ENCODE measurements at regions not wholly inside any gene's neighbourhood (a gene's known extent, or its start where the extent isn't known, plus 50 kb on each side); places are given as distances from the start of the nearest gene placed in this dataset.

DNA sequence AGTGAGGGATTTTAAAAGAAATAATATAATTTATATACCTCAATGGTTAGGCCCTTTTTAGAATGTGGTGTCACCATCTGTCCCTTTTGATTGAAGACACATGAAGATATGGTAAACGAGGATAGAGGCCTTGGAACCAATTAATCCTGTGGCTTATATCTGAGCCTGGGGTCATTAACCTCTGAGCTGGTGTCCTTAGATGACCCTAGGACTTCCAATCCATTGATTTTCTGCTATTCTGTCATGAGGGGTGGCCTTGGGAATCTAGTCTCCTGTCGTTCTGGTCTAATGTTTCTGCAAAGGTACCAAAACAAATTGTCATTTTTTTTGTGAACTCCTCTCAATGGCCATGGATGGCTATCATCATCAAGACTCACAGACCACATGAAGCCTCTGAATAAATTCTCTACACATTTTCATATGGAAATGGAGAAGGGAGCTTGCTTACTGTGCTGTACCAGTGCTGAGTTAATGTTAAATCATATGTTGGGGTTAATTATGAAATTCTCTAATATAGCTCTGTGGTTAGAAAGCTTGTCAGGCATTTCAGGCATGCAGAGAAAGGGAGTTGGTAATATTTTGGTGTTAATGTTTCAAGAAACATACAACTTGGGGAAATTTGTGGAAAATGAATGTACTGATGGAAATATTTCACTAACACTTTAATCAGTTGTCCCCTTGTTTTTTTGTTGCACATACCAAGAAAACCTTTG lies 204.2 kb upstream of the IL15 start:
- H3K27me3 ChIP-seq (ENCODE audit: control insufficient read depth in 1 of 2, insufficient read depth in 2 of 2, low read length in 2 of 2): peaks cover 0 to 3% of the 10 kb centered on the region in 2 donors
- H3K4me3 ChIP-seq (ENCODE audit: low read depth in 1 of 2, low read length in 2 of 2): no peak overlapping the region
- H3K36me3 ChIP-seq (ENCODE audit: control insufficient read depth in 2 of 2, insufficient read depth in 2 of 2, low read length in 1 of 2): no peaks in the 10 kb centered on the region
- H3K27ac ChIP-seq (ENCODE audit: low read depth in 2 of 2, low read length in 1 of 2): no peak overlapping the region
- WGBS, 2 donors: 45 to 52% methylated on average over 2 of the region's 2 CpGs
- H3K4me1 ChIP-seq (ENCODE audit: control insufficient read depth in 2 of 2, insufficient read depth in 2 of 2, low read length in 1 of 2): no peaks in the 10 kb centered on the region
- H3K9me3 ChIP-seq (ENCODE audit: control insufficient read depth in 2 of 2, insufficient read depth in 1 of 2, low read depth in 1 of 2, low read length in 1 of 2): no peaks in the 10 kb centered on the region

DNA sequence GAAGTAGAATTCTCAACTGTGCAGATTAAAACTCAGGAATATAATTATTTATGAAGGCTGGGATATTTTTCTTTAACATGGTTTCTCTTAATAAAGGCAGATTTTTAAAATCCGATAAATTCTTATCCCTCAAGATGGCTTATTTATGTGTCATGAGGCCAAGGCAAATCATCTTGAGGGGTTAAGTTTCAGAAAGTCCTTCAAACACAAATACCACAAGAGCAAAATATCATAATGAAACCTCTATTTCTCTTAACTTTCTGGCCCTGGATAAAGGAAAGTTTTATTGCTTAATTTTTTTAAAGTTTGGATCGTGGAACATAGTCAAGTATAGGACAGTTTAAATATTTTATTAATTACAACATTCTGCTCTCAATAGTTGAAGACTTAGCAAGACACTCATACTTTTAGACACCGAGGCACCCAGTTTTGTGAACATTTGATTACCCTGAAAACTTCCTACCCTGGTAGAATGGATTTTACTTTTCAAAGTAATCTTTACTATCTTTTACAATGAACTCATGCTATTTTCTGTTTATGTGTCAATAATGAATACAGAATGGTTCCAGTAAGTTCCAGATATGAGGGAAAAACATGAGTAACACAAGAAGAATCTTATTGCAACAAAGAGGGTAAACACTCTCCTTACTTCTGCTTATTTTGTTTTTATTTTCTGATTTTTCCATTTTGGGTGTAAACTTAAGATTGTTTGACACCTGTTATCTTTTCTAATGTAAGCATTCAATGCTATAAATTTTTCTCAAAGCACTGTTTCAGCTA lies 200.7 kb upstream of the IL15 start:
- Histone ChIP-seq H3K27me3 (ENCODE audit: control insufficient read depth in 1 of 2, insufficient read depth in 2 of 2, low read length in 2 of 2) (no peaks in the 10 kb centered on the region), H3K4me3 (ENCODE audit: low read depth in 1 of 2, low read length in 2 of 2) (no peak overlapping the region), H3K4me1 (ENCODE audit: control insufficient read depth in 2 of 2, insufficient read depth in 2 of 2, low read length in 1 of 2) (no peaks in the 10 kb centered on the region), H3K36me3 (ENCODE audit: control insufficient read depth in 2 of 2, insufficient read depth in 2 of 2, low read length in 1 of 2) (no peaks in the 10 kb centered on the region), H3K9me3 (ENCODE audit: control insufficient read depth in 2 of 2, insufficient read depth in 1 of 2, low read depth in 1 of 2, low read length in 1 of 2) (no peaks in the 10 kb centered on the region), H3K27ac (ENCODE audit: low read depth in 2 of 2, low read length in 1 of 2) (no peak overlapping the region)
- 74 to 75% methylated on average over 3 of the region's 3 CpGs for WGBS, 2 donors

DNA sequence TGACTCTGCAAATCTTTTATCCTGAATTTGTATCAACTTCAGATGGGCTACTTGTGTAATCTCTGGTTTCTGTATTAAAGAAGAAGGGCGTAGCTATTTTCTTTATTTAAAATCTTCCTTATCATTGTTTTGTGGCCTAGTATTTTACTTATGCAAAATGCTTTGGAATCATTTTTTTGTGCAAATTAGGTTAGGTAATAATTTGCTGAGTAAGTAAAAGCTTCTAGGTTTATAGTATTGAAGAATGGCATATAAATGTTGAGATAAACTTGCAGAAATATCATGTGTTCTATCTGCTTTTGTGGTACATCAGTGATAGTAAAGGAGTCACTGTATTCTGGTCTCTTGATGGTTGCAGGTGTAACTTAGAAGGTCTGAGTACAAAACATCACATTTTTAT lies 197.2 kb upstream of the IL15 start:
- H3K36me3 ChIP-seq (ENCODE audit: control insufficient read depth in 2 of 2, insufficient read depth in 2 of 2, low read length in 1 of 2): no peaks in the 10 kb centered on the region
- H3K4me3 ChIP-seq (ENCODE audit: low read depth in 1 of 2, low read length in 2 of 2): no peak overlapping the region
- 94 to 95% methylated on average over 1 of the region's 1 CpG for WGBS, 2 donors
- no peaks in the 10 kb centered on the region for H3K4me1 ChIP-seq (ENCODE audit: control insufficient read depth in 2 of 2, insufficient read depth in 2 of 2, low read length in 1 of 2)
- H3K27me3 ChIP-seq (ENCODE audit: control insufficient read depth in 1 of 2, insufficient read depth in 2 of 2, low read length in 2 of 2): no peaks in the 10 kb centered on the region
- H3K27ac ChIP-seq (ENCODE audit: low read depth in 2 of 2, low read length in 1 of 2): no peak overlapping the region
- H3K9me3 ChIP-seq (ENCODE audit: control insufficient read depth in 2 of 2, insufficient read depth in 1 of 2, low read depth in 1 of 2, low read length in 1 of 2): no peaks in the 10 kb centered on the region

- H3K27ac ChIP-seq (ENCODE audit: low read depth in 2 of 2, low read length in 1 of 2): no peak overlapping the region
- H3K27me3 ChIP-seq (ENCODE audit: control insufficient read depth in 1 of 2, insufficient read depth in 2 of 2, low read length in 2 of 2): no peaks in the 10 kb centered on the region
- 79 to 91% methylated on average over 1 of the region's 1 CpG for WGBS, 2 donors
- no peak overlapping the region for H3K4me3 ChIP-seq (ENCODE audit: low read depth in 1 of 2, low read length in 2 of 2)
- no peaks in the 10 kb centered on the region for H3K4me1 ChIP-seq (ENCODE audit: control insufficient read depth in 2 of 2, insufficient read depth in 2 of 2, low read length in 1 of 2)
- no peaks in the 10 kb centered on the region for H3K9me3 ChIP-seq (ENCODE audit: control insufficient read depth in 2 of 2, insufficient read depth in 1 of 2, low read depth in 1 of 2, low read length in 1 of 2)
- no peaks in the 10 kb centered on the region for H3K36me3 ChIP-seq (ENCODE audit: control insufficient read depth in 2 of 2, insufficient read depth in 2 of 2, low read length in 1 of 2)
Observed at GRCh38 chr4:141447761-141448160, 188.6 kb upstream of the IL15 start.

- H3K9me3 ChIP-seq (ENCODE audit: control insufficient read depth in 2 of 2, insufficient read depth in 1 of 2, low read depth in 1 of 2, low read length in 1 of 2): no peaks in the 10 kb centered on the region
- no peaks in the 10 kb centered on the region for H3K36me3 ChIP-seq (ENCODE audit: control insufficient read depth in 2 of 2, insufficient read depth in 2 of 2, low read length in 1 of 2)
- no peak overlapping the region for H3K27ac ChIP-seq (ENCODE audit: low read depth in 2 of 2, low read length in 1 of 2)
- no peak overlapping the region for H3K4me3 ChIP-seq (ENCODE audit: low read depth in 1 of 2, low read length in 2 of 2)
- WGBS, 2 donors: 42 to 67% methylated on average over 2 of the region's 2 CpGs
- no peaks in the 10 kb centered on the region for H3K4me1 ChIP-seq (ENCODE audit: control insufficient read depth in 2 of 2, insufficient read depth in 2 of 2, low read length in 1 of 2)
- no peaks in the 10 kb centered on the region for H3K27me3 ChIP-seq (ENCODE audit: control insufficient read depth in 1 of 2, insufficient read depth in 2 of 2, low read length in 2 of 2)
Observed at GRCh38 chr4:141448490-141448889, 187.9 kb upstream of the IL15 start.

- Histone ChIP-seq H3K4me3 (ENCODE audit: low read depth in 1 of 2, low read length in 2 of 2) (no peak overlapping the region), H3K27ac (ENCODE audit: low read depth in 2 of 2, low read length in 1 of 2) (no peak overlapping the region)
- WGBS, 2 donors: 84 to 89% methylated on average over 3 of the region's 3 CpGs
Observed at GRCh38 chr4:141449927-141450326, 186.5 kb upstream of the IL15 start.

GRCh38 chr4:141455651-141456050 lies 180.7 kb upstream of the IL15 start:
- H3K4me3 ChIP-seq (ENCODE audit: low read depth in 1 of 2, low read length in 2 of 2): no peak overlapping the region
- no peaks in the 10 kb centered on the region for H3K4me1 ChIP-seq (ENCODE audit: control insufficient read depth in 2 of 2, insufficient read depth in 2 of 2, low read length in 1 of 2)
- WGBS, 2 donors: 49 to 53% methylated on average over 1 of the region's 1 CpG
- H3K9me3 ChIP-seq (ENCODE audit: control insufficient read depth in 2 of 2, insufficient read depth in 1 of 2, low read depth in 1 of 2, low read length in 1 of 2): no peaks in the 10 kb centered on the region
- H3K27me3 ChIP-seq (ENCODE audit: control insufficient read depth in 1 of 2, insufficient read depth in 2 of 2, low read length in 2 of 2): no peaks in the 10 kb centered on the region
- H3K27ac ChIP-seq (ENCODE audit: low read depth in 2 of 2, low read length in 1 of 2): no peak overlapping the region
- no peaks in the 10 kb centered on the region for H3K36me3 ChIP-seq (ENCODE audit: control insufficient read depth in 2 of 2, insufficient read depth in 2 of 2, low read length in 1 of 2)

More at GRCh38 chr4:141449927-141450326, 186.5 kb upstream of the IL15 start:
- Histone ChIP-seq H3K36me3 (ENCODE audit: control insufficient read depth in 2 of 2, insufficient read depth in 2 of 2, low read length in 1 of 2) (no peaks in the 10 kb centered on the region), H3K4me1 (ENCODE audit: control insufficient read depth in 2 of 2, insufficient read depth in 2 of 2, low read length in 1 of 2) (no peaks in the 10 kb centered on the region), H3K27me3 (ENCODE audit: control insufficient read depth in 1 of 2, insufficient read depth in 2 of 2, low read length in 2 of 2) (no peaks in the 10 kb centered on the region), H3K9me3 (ENCODE audit: control insufficient read depth in 2 of 2, insufficient read depth in 1 of 2, low read depth in 1 of 2, low read length in 1 of 2) (no peaks in the 10 kb centered on the region)

DNA sequence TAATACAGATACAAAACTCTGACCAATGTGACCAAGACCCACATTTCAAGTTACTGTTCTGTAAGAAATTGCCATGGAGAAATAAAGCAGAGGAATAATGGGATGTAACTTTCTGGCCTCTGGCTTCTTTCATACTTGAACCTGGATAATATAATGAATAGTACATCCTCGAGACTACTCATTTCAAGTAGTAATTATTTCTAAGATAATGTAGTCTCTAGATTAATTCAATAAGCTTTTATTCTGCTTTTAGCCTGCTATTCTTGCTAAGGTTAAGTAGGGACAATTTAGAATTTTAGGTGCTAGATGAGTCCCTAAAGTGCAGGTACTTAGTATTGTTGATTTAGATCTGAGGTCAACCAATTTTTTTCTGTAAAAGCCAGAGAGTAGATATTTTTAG lies 178.7 kb upstream of the IL15 start:
- H3K36me3 ChIP-seq (ENCODE audit: control insufficient read depth in 2 of 2, insufficient read depth in 2 of 2, low read length in 1 of 2): no peaks in the 10 kb centered on the region
- H3K27me3 ChIP-seq (ENCODE audit: control insufficient read depth in 1 of 2, insufficient read depth in 2 of 2, low read length in 2 of 2): no peaks in the 10 kb centered on the region
- no peak overlapping the region for H3K27ac ChIP-seq (ENCODE audit: low read depth in 2 of 2, low read length in 1 of 2)
- H3K4me1 ChIP-seq (ENCODE audit: control insufficient read depth in 2 of 2, insufficient read depth in 2 of 2, low read length in 1 of 2): no peaks in the 10 kb centered on the region
- no peaks in the 10 kb centered on the region for H3K9me3 ChIP-seq (ENCODE audit: control insufficient read depth in 2 of 2, insufficient read depth in 1 of 2, low read depth in 1 of 2, low read length in 1 of 2)
- 60 to 92% methylated on average over 1 of the region's 1 CpG for WGBS, 2 donors
- no peak overlapping the region for H3K4me3 ChIP-seq (ENCODE audit: low read depth in 1 of 2, low read length in 2 of 2)

DNA sequence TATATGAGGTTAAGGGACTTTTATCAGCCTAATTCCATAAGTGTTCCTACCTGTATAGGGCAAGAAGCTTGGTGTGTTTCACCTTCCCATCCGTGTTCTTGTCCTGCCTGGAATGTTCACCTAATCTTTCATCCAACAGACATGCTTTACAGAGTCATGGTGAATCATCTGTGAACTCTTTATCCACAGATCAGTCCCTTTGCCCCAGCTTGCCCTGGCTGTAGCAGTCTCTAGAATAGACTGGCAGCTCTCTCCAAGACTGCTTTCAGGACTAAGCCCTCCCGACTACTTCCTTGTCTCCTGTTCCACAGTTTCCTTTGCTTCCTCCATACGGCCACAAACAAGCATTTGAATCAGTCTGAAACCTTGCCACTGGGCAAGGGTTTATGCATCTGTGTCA lies 177.9 kb upstream of the IL15 start:
- Histone ChIP-seq H3K36me3 (ENCODE audit: control insufficient read depth in 2 of 2, insufficient read depth in 2 of 2, low read length in 1 of 2) (no peaks in the 10 kb centered on the region), H3K9me3 (ENCODE audit: control insufficient read depth in 2 of 2, insufficient read depth in 1 of 2, low read depth in 1 of 2, low read length in 1 of 2) (no peaks in the 10 kb centered on the region), H3K27me3 (ENCODE audit: control insufficient read depth in 1 of 2, insufficient read depth in 2 of 2, low read length in 2 of 2) (no peaks in the 10 kb centered on the region), H3K27ac (ENCODE audit: low read depth in 2 of 2, low read length in 1 of 2) (peak overlapping the region in 1 of 2 donors; percentile 22), H3K4me3 (ENCODE audit: low read depth in 1 of 2, low read length in 2 of 2) (no peak overlapping the region), H3K4me1 (ENCODE audit: control insufficient read depth in 2 of 2, insufficient read depth in 2 of 2, low read length in 1 of 2) (no peaks in the 10 kb centered on the region)
- 31 to 50% methylated on average over 3 of the region's 3 CpGs for WGBS, 2 donors

DNA sequence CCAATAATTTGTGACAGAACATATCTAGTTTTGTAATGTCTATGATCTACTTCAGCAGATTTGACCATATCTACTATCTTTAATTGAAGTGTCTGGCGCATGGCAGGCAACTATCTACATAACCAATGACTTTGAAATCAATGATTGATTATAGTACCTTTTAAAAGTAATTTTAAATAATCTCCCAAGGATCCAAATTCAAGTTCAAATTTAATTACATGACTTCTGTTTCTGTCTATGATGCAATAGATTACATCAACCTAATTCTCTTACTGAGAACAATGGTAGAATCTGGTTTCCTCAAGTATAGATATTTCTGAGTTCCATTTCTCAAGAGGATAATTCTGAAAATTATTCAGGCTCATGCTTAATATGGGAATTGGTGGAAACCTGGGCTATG lies 177.4 kb upstream of the IL15 start:
- no peaks in the 10 kb centered on the region for H3K36me3 ChIP-seq (ENCODE audit: control insufficient read depth in 2 of 2, insufficient read depth in 2 of 2, low read length in 1 of 2)
- H3K4me3 ChIP-seq (ENCODE audit: low read depth in 1 of 2, low read length in 2 of 2): no peak overlapping the region
- peak overlapping the region in 1 of 2 donors; percentile 22 for H3K27ac ChIP-seq (ENCODE audit: low read depth in 2 of 2, low read length in 1 of 2)
- 79 to 96% methylated on average over 1 of the region's 1 CpG for WGBS, 2 donors
- H3K9me3 ChIP-seq (ENCODE audit: control insufficient read depth in 2 of 2, insufficient read depth in 1 of 2, low read depth in 1 of 2, low read length in 1 of 2): no peaks in the 10 kb centered on the region
- H3K27me3 ChIP-seq (ENCODE audit: control insufficient read depth in 1 of 2, insufficient read depth in 2 of 2, low read length in 2 of 2): no peaks in the 10 kb centered on the region
- no peaks in the 10 kb centered on the region for H3K4me1 ChIP-seq (ENCODE audit: control insufficient read depth in 2 of 2, insufficient read depth in 2 of 2, low read length in 1 of 2)

Data from esophagus (tissue), 2 donors.